ENCODE measurements at regions not wholly inside any gene's neighbourhood (a gene's known extent, or its start where the extent isn't known, plus 50 kb on each side); places are given as distances from the start of the nearest gene placed in this dataset.

DNA sequence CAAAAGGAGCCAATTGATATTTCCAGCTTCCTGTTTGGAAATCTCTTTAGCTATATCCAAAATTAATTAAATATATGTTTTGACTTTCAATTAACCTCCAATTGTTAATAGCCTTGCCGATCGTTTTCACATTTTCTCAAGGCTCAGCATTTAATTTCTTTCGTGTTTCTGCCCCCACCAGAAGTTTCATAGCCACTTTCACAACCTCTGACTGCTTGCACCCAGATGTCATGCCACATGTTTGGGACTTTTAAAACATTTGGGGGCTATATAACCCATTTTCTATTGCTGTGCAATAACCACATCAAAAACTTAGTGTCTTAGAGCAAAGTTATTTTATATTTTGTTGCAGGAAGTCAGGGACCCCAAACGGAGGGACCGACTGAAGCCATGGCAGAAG, 510.6 kb upstream of the CNTNAP2 start:
- intact Hi-C loops (cut with micrococcal nuclease) (no loop called here), in situ Hi-C loops (cut with MboI) (no loop called here)
- no TSS peak for BruUV-seq (replicated peaks)
- Histone ChIP-seq H3K9me1 (ENCODE audit: control insufficient read depth, insufficient read depth, low read length) (no peaks in the 10 kb centered on the region), H3K4me3 (no peak overlapping the region), H2AFZ (ENCODE audit: low read depth, low read length) (no peak overlapping the region), H3K27ac (ENCODE audit: extremely low read depth, low read depth, low read length) (no peak overlapping the region), H3K4me2 (ENCODE audit: insufficient read depth, low read length) (no peak overlapping the region), H3K27me3 (ENCODE audit: control insufficient read depth in 2 of 2, insufficient read depth in 2 of 2, low read length in 2 of 2) (no peaks in the 10 kb centered on the region), H3K9me3 (replicated peaks; ENCODE audit: control insufficient read depth, insufficient read depth, low read depth, low read length) (peaks cover 1% of the 10 kb centered on the region; the same call in 1 of the 2 replicates), H3K36me3 (ENCODE audit: control insufficient read depth, insufficient read depth, low read length) (no peaks in the 10 kb centered on the region), H4K20me1 (replicated peaks; ENCODE audit: control insufficient read depth, insufficient read depth, low read length) (no peaks in the 10 kb centered on the region), H3K4me1 (replicated peaks in 1 of 2; ENCODE audit: control insufficient read depth in 2 of 2, insufficient read depth in 2 of 2, low read length in 2 of 2) (no peaks in the 10 kb centered on the region), H3K79me2 (ENCODE audit: control insufficient read depth, insufficient read depth, low read length) (no peaks in the 10 kb centered on the region), H3K9ac (ENCODE audit: insufficient read depth in 1 of 2, low read depth in 2 of 2, low read length in 2 of 2) (no peak overlapping the region)
- CTCF ChIA-PET (ENCODE audit: low intra/inter-chr PET ratio): no interaction called here
- TF ChIP-seq ZNF695 (CRISPR knock-in tag; IDR thresholded peaks at IDR 0.05) (no peak), ZNF134 (CRISPR knock-in tag; conservative IDR thresholded peaks at IDR 0.05) (no peak), THRAP3 (IDR thresholded peaks at IDR 0.05; ENCODE audit: borderline replicate concordance) (no peak), ZNF124 (CRISPR knock-in tag; IDR thresholded peaks at IDR 0.05) (no peak), ELF4 (CRISPR knock-in tag; IDR thresholded peaks at IDR 0.05) (no peak), VEZF1 (CRISPR knock-in tag; IDR thresholded peaks at IDR 0.05) (no peak), SPI1 (IDR thresholded peaks at IDR 0.05; ENCODE audit: borderline replicate concordance, low read depth, low read length) (no peak), ZNF280B (CRISPR knock-in tag; IDR thresholded peaks at IDR 0.05) (no peak), ZBTB1 (CRISPR knock-in tag; IDR thresholded peaks at IDR 0.05; ENCODE audit: borderline replicate concordance, low read depth) (no peak), FUS (optimal IDR thresholded peaks at IDR 0.05; ENCODE audit: low read depth, low read length) (no peak)
- TF ChIP-seq, protein P1, sequence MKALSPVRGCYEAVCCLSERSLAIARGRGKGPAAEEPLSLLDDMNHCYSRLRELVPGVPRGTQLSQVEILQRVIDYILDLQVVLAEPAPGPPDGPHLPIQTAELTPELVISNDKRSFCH (CRISPR knock-in tag; IDR thresholded peaks at IDR 0.05): no peak
- TF ChIP-seq, protein P1 (tag; IDR thresholded peaks at IDR 0.05): no peak
- TF ChIP-seq, protein P2, sequence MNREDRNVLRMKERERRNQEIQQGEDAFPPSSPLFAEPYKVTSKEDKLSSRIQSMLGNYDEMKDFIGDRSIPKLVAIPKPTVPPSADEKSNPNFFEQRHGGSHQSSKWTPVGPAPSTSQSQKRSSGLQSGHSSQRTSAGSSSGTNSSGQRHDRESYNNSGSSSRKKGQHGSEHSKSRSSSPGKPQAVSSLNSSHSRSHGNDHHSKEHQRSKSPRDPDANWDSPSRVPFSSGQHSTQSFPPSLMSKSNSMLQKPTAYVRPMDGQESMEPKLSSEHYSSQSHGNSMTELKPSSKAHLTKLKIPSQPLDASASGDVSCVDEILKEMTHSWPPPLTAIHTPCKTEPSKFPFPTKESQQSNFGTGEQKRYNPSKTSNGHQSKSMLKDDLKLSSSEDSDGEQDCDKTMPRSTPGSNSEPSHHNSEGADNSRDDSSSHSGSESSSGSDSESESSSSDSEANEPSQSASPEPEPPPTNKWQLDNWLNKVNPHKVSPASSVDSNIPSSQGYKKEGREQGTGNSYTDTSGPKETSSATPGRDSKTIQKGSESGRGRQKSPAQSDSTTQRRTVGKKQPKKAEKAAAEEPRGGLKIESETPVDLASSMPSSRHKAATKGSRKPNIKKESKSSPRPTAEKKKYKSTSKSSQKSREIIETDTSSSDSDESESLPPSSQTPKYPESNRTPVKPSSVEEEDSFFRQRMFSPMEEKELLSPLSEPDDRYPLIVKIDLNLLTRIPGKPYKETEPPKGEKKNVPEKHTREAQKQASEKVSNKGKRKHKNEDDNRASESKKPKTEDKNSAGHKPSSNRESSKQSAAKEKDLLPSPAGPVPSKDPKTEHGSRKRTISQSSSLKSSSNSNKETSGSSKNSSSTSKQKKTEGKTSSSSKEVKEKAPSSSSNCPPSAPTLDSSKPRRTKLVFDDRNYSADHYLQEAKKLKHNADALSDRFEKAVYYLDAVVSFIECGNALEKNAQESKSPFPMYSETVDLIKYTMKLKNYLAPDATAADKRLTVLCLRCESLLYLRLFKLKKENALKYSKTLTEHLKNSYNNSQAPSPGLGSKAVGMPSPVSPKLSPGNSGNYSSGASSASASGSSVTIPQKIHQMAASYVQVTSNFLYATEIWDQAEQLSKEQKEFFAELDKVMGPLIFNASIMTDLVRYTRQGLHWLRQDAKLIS (CRISPR knock-in tag; IDR thresholded peaks at IDR 0.05): no peak
- WGBS (ENCODE audit: insufficient coverage, low coverage, missing lambda C conversion rate): 3% methylated on average over 5 of the region's 5 CpGs
- POLR2A ChIA-PET: no interaction called here
- no peak for ATAC-seq
- DNase-seq (ENCODE audit: extremely low read depth in 1 of 4, low spot score in 3 of 4): no peak
- FAIRE-seq: no peak

Measured in K562 (cell line).